HEK293 (cell line): ENCODE measurements at regions not wholly inside any gene's neighbourhood (a gene's known extent, or its start where the extent isn't known, plus 50 kb on each side); places are given as distances from the start of the nearest gene placed in this dataset.
A peak's percentile ranks its signal among the peaks of the same experiment; 100 is the strongest.
"Not testable (repeated sequence)": the region's sequence is repeated elsewhere in the genome, so short reads cannot be mapped to it uniquely, and the experiment has no call there.

Experiments used
- CTCF ChIA-PET: fragments of 350-600 bp; formaldehyde crosslinking; extraction: SDS; loops from one replicate; lab custom pipeline; 2021; ENCODE audit warnings: antibody characterized with exemption; lab: Yijun Ruan, JAX
- POLR2A ChIA-PET: fragments of 300-600 bp; formaldehyde crosslinking; extraction: SDS; loops from one replicate; lab custom pipeline; 2020; ENCODE audit warnings: antibody characterized with exemption, inconsistent platforms; lab: Yijun Ruan, JAX
- H3K27ac ChIP-seq: fragments of 200-500 bp; sonication (Bioruptor generic); 2 replicates; pipeline ENCODE4 v1.5.1; 2014; ENCODE audit warnings: low read depth, low read length, control low read depth, inconsistent platforms; ENCODE audit errors: extremely low read depth
- H3K36me3 ChIP-seq, 2 experiments: fragments of 200-500 bp in 1 of 2; sonication (Bioruptor generic) in 1 of 2; 1 replicate in 1 of 2; 2 replicates in 1 of 2; pipeline ENCODE4 v1.5.1; 2014 to 2017; ENCODE audit warnings: inconsistent platforms in 2 of 2, low read length in 2 of 2; ENCODE audit not compliant: control insufficient read depth in 2 of 2, insufficient read depth in 1 of 2
- H3K4me1 ChIP-seq: fragments of 200-500 bp; sonication (Bioruptor generic); 2 replicates; pipeline ENCODE4 v1.5.1; 2014; ENCODE audit warnings: mild to moderate bottlenecking, low read length, inconsistent platforms; ENCODE audit not compliant: control insufficient read depth, insufficient read depth
- H3K4me3 ChIP-seq: 2 replicates; pipeline ENCODE4 v1.5.1; 2011; ENCODE audit warnings: low read depth, mild to moderate bottlenecking, control low read depth, low read length, moderate library complexity
- H3K9me3 ChIP-seq: fragments of 200-500 bp; sonication (Bioruptor generic); 2 replicates; pipeline ENCODE4 v1.5.1; 2014; ENCODE audit warnings: low read depth, low read length, inconsistent platforms; ENCODE audit not compliant: control insufficient read depth, insufficient read depth
- SETDB1 ChIP-seq: IDR thresholded peaks from one replicate; pipeline ENCODE4 v1.6.1; 2017; ENCODE audit warnings: mild to moderate bottlenecking, low read length, moderate library complexity, mixed read lengths; ENCODE audit not compliant: insufficient read length
- ZBTB17 ChIP-seq: fragments of 450-650 bp; formaldehyde crosslinking; IDR thresholded peaks from 2 replicates; pipeline ENCODE4 v1.5.1; 2016; ENCODE audit warnings: missing biosample characterization, missing genetic modification characterization
- ZNF146 ChIP-seq: fragments of 450-650 bp; formaldehyde crosslinking; IDR thresholded peaks from 2 replicates; pipeline ENCODE4 v1.5.1; 2016; ENCODE audit warnings: missing biosample characterization, missing genetic modification characterization
- ZNF169 ChIP-seq: fragments of 450-650 bp; formaldehyde crosslinking; IDR thresholded peaks from 2 replicates; pipeline ENCODE4 v1.5.1; 2016; ENCODE audit warnings: missing biosample characterization, missing genetic modification characterization
- ZNF404 ChIP-seq: fragments of 450-650 bp; formaldehyde crosslinking; IDR thresholded peaks from 2 replicates; pipeline ENCODE4 v1.5.1; 2017; ENCODE audit warnings: missing biosample characterization, missing genetic modification characterization
- ZNF426 ChIP-seq: fragments of 450-650 bp; formaldehyde crosslinking; IDR thresholded peaks from 2 replicates; pipeline ENCODE4 v1.5.1; 2017; ENCODE audit warnings: missing biosample characterization, missing genetic modification characterization, mild to moderate bottlenecking, inconsistent platforms, moderate library complexity
- TF ChIP-seq, protein P1 (sequence below): fragments of 450-650 bp; formaldehyde crosslinking; IDR thresholded peaks from 2 replicates; pipeline ENCODE4 v1.5.1; 2016; ENCODE audit warnings: missing biosample characterization, missing genetic modification characterization
- TF ChIP-seq, protein P2 (sequence below): fragments of 450-650 bp; formaldehyde crosslinking; IDR thresholded peaks from 2 replicates; pipeline ENCODE4 v1.5.1; 2017; ENCODE audit warnings: missing biosample characterization, missing genetic modification characterization
- TF ChIP-seq, protein P3 (sequence below): fragments of 450-650 bp; formaldehyde crosslinking; IDR thresholded peaks from 2 replicates; pipeline ENCODE4 v1.5.1; 2016; ENCODE audit warnings: missing biosample characterization, missing genetic modification characterization

DNA sequence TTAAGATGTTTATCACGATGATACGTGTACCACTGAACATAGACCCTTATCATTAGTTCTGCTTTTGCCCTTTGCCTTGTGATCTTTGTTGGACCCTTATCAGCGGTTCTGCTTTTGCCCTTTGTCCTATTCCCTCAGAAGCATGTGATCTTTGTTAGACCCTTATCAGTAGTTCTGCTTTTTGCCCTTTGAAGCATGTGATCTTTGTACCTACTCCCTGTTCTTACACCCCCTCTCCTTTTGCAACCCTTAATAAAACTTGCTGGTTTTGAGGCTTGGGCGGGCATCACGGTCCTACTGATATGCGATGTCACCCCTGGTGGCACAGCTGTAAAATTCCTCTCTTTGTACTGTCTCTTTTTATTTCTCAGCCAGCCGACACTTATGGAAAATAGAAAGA lies 117.0 kb downstream of the SDHAF3 start:
- H3K4me3 ChIP-seq, POLR2A ChIA-PET, H3K36me3 ChIP-seq, H3K9me3 ChIP-seq, H3K27ac ChIP-seq, H3K4me1 ChIP-seq: not testable (repeated sequence)
- CTCF ChIA-PET: interaction anchor here (0.6 kb wide), 1 partner anchor 518 kb away, joined by 3 read pairs; no protein-coding TSS in a partner anchor

DNA sequence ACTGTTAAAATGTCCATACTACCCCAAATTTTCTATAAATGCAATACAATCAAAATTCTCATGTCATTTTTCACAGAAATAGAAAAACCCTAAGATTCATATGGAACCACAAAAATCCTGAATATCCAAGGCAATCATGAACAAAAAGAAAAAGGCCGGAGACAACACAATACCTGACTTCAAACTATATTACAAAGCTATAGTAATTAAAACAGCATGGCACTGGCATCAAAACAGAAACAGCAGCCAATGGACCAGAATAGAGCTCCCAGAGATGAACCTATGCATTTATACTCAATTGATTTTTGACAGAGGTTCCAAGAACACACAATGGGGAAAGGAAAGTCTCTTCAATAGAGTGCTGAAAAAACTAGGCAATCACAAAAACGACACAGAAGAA lies 128.8 kb downstream of the SDHAF3 start:
- TF ChIP-seq SETDB1 (peak; percentile 47), ZNF169 (no peak)
- TF ChIP-seq, protein P1, sequence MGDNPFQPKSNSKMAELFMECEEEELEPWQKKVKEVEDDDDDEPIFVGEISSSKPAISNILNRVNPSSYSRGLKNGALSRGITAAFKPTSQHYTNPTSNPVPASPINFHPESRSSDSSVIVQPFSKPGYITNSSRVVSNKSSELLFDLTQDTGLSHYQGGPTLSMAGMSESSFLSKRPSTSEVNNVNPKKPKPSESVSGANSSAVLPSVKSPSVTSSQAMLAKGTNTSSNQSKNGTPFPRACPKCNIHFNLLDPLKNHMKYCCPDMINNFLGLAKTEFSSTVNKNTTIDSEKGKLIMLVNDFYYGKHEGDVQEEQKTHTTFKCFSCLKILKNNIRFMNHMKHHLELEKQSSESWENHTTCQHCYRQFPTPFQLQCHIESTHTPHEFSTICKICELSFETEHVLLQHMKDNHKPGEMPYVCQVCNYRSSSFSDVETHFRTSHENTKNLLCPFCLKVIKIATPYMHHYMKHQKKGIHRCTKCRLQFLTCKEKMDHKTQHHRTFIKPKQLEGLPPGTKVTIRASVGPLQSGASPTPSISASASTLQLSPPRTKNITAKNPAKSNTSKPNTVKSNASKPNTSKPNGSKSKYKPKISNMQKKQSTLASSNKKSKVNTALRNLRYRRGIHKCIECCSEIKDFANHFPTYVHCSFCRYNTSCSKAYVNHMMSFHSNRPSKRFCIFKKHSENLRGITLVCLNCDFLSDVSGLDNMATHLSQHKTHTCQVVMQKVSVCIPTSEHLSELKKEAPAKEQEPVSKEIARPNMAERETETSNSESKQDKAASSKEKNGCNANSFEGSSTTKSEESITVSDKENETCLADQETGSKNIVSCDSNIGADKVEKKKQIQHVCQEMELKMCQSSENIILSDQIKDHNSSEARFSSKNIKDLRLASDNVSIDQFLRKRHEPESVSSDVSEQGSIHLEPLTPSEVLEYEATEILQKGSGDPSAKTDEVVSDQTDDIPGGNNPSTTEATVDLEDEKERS (tag by site-specific recombination): peak; percentile 90
- TF ChIP-seq, all 188 proteins: peak for 2
- CTCF ChIA-PET: interaction anchor here (0.7 kb wide), 1 partner anchor 22 kb away, joined by 6 read pairs; no protein-coding TSS in a partner anchor

DNA sequence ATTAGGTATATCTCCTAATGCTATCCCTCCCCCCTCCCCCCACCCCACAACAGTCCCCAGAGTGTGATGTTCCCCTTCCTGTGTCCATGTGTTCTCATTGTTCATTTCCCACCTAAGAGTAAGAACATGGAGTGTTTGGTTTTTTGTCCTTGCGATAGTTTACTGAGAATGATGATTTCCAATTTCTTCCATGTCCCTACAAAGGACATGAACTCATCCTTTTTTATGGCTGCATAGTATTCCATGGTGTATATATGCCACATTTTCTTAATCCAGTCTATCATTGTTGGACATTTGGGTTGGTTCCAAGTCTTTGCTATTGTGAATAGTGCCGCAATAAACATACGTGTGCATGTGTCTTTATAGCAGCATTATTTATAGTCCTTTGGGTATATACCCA lies 140.7 kb downstream of the SDHAF3 start:
- POLR2A ChIA-PET, H3K4me1 ChIP-seq, H3K4me3 ChIP-seq, H3K36me3 ChIP-seq, H3K27ac ChIP-seq, H3K9me3 ChIP-seq, CTCF ChIA-PET: not testable (repeated sequence)
- TF ChIP-seq, protein P1 (tag by site-specific recombination): peak; percentile 76; the same call in 1 of the 2 replicates
- TF ChIP-seq ZNF146 (tag by site-specific recombination): peak; percentile 74

More for the DNA sequence above, 128.8 kb downstream of the SDHAF3 start:
- Histone ChIP-seq H3K4me1 (no peaks in the 10 kb centered on the region), H3K36me3 (no peaks in the 10 kb centered on the region), H3K27ac (no peak overlapping the region), H3K4me3 (no peak overlapping the region), H3K9me3 (no peaks in the 10 kb centered on the region)
- POLR2A ChIA-PET: no interaction called here

DNA sequence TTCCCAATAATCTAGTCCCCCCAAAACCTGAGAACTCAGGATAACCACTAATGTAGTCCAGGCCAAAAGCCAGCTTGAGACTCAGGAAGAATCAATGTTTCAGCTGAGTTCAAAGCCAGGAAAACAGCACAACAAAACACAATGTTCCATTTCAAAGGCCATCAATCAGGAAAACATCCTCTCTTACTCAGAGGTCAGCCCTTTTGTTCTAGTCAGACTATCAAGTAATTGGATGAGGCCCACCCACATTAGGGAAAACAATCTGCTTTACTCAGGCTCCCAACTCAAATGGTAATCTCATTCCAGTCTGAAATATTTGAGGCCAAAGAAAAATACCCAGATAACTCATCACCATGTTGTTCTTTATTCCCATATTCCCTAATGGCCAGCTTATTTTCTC lies 152.2 kb downstream of the SDHAF3 start:
- CTCF ChIA-PET: interaction anchor here (0.7 kb wide), 1 partner anchor 1353 kb away, joined by 3 read pairs; no protein-coding TSS in a partner anchor

More for the DNA sequence above, 152.2 kb downstream of the SDHAF3 start:
- H3K27ac ChIP-seq: no peak overlapping the region
- H3K36me3 ChIP-seq: no peaks in the 10 kb centered on the region
- POLR2A ChIA-PET: no interaction called here
- no peaks in the 10 kb centered on the region for H3K4me1 ChIP-seq
- no peaks in the 10 kb centered on the region for H3K9me3 ChIP-seq
- TF ChIP-seq, protein P2, sequence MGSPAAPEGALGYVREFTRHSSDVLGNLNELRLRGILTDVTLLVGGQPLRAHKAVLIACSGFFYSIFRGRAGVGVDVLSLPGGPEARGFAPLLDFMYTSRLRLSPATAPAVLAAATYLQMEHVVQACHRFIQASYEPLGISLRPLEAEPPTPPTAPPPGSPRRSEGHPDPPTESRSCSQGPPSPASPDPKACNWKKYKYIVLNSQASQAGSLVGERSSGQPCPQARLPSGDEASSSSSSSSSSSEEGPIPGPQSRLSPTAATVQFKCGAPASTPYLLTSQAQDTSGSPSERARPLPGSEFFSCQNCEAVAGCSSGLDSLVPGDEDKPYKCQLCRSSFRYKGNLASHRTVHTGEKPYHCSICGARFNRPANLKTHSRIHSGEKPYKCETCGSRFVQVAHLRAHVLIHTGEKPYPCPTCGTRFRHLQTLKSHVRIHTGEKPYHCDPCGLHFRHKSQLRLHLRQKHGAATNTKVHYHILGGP: no peak
- TF ChIP-seq, protein P3, sequence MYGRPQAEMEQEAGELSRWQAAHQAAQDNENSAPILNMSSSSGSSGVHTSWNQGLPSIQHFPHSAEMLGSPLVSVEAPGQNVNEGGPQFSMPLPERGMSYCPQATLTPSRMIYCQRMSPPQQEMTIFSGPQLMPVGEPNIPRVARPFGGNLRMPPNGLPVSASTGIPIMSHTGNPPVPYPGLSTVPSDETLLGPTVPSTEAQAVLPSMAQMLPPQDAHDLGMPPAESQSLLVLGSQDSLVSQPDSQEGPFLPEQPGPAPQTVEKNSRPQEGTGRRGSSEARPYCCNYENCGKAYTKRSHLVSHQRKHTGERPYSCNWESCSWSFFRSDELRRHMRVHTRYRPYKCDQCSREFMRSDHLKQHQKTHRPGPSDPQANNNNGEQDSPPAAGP (tag by site-specific recombination): no peak
- TF ChIP-seq ZNF426 (tag by site-specific recombination) (no peak), ZNF404 (tag by site-specific recombination) (no peak), ZBTB17 (tag by site-specific recombination) (no peak)
- H3K4me3 ChIP-seq: no peak overlapping the region
